NCI-H1417 treated with DMSO at 0.1 percent for 48 hours (cell line): ENCODE measurements at regions not wholly inside any gene's neighbourhood (a gene's known extent, or its start where the extent isn't known, plus 50 kb on each side); places are given as distances from the start of the nearest gene placed in this dataset.
A peak's percentile ranks its signal among the peaks of the same experiment; 100 is the strongest.
"Not testable (repeated sequence)": the region's sequence is repeated elsewhere in the genome, so short reads cannot be mapped to it uniquely, and the experiment has no call there.

Source experiments
- DNase-seq: peaks from one replicate; lab custom pipeline; 2025; lab: John Stamatoyannopoulos, UW

DNA sequence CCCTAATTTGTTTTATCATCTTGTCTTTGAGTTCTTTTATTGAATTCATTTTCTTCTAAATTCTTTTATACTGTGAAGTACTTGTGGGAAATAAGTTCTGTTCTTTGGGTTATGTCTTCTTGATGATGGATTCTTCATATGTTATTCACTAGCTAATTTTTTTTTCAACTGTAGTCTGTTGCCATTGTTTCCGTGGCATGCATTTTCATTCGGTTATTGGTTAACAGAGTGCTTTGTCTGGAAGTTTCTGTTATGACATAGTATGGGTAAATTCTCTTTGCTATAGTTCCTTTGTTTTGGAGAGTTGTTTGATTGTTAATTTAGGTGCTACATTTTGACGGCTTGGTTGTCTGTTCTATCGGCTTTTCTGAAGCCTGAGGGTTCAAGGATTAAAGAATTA lies 184.9 kb upstream of the AADAT start:
- no peak for DNase-seq

DNA sequence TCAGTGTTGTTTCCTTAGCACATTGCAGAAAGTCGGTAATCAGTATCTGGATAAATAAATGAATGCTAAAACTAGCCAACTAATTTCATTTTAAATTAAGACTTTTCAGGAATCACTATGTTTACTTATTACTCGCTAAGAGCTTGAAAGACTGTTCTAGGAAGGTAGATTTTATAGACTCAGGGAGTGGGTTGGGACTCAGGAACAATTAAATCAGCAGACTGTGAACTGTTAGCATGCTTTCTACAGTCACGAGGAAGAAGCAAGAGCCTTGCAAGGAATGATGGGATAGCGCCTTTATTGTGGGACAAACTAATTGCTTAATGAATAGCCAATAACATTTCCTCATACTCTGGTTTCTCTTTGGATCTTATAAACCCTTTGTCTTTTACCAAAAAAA lies 183.2 kb upstream of the AADAT start:
- no peak for DNase-seq

DNA sequence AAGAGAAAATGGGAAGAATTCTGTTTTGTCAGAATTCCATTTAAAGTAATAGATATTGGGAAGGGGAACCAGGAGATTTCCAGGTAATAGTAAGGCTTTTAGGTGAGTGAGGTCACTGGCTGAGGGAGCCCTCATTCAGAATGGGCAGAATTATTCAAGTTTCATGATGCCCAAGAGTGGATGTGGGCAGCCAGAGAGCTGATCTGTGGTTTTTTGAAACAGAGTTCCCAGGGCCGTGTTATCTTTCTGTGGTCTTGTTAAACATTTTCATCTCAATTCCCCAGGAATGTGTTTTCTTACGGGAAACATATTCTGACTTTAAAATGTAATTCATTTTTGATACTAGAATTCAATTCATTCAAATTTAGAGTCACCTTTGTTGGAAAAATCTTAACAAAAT lies 182.0 kb upstream of the AADAT start:
- DNase-seq: no peak

DNA sequence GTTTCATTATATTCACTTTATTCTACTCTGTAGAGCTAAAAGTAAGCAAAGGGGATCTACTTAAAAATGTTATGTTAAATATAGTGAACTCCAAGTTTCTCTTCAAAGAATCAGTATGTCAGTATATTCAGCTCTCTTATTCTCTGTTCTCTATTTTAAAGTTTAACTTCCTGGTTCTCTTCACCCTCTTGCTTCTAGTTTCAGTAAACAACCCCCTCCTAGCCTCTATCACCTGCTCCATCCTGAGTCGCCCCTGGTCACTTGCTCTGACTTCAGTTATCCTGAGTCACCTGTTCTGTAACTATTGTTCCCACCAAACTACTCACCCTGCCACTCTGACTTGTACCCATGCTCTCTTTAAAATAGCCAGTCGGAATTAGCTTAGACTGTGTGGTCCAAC lies 180.9 kb upstream of the AADAT start:
- DNase-seq: no peak

DNA sequence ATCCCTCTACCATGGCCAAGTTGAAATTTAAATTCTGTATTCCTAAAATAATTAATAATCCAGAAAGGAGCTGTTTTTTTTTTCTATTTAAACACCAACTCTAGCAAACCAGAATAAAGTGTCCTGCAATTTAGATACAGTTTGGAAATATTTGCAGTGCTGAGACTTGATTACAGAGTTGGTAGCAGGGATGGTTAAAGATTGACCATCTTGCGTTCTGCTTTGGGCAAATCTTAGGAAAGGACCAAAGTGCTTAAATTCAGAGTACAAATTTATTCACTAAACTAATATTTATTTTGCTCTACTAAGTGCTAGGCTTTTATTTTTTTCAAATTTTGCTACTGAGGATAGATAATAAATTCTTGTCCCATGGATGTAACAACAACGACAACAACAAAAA lies 180.2 kb upstream of the AADAT start:
- no peak for DNase-seq

DNA sequence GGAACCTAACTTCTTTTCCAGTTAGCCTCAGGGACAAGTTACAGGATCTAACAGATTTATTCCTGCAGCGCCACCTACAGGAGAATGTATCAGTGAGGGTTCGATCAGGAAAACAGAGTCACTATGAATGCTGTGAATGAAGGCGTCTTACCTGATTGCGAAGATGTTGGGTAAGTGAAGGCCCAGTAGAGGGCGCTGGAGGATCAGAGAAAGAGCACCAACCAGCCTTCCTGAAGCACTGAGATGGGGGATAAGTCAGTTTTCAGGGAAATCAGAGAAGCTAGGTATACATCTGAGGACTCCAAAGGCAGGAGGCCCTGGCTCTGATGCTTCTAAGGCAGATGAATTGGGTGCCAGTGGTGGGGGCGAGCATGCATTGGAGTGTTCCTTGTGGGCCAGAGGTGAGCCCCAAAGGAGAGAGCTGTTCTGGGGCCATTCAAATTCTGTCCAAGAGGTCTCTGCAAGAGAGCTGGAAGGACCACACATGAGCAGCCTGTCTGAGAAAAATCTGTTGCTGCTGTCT lies 169.9 kb upstream of the AADAT start:
- peak; percentile 95 for DNase-seq

DNA sequence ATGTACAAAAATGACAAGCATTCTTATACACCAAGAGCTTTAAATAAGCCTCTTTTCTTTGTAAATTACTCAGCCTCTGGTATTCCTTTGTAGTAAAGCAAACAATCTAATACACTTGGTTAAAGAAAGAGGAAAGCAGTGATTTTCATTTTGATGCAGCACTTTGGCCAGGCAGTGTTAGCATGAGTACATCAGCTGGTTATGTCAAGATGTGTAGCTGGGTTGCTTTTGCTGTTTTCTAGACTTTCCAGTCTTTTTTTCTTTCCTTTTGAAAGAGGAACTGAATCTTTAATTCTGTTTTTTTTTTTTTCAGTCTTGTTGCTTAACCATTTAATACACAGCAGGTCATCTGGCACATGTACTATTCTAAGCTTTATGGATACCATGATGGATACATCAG lies 167.1 kb upstream of the AADAT start:
- no peak for DNase-seq

DNA sequence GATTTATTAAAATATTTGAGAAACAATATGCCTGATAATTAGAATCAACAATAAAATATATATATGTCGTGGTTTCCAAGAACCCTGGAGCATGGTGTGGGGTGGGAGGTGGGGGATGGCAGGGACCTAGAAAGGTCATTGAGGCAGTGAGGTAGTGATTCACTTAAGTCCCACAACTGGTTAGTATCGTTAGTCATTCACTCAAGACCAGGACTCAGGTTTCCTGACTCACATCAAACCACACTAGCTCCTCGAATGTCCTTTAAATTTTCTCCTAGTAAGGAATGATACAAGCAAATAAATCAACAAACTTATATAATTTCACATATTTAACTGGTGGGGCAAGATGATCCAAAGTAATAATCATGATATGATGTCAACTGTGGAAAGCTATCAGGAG lies 158.8 kb upstream of the AADAT start:
- no peak for DNase-seq

DNA sequence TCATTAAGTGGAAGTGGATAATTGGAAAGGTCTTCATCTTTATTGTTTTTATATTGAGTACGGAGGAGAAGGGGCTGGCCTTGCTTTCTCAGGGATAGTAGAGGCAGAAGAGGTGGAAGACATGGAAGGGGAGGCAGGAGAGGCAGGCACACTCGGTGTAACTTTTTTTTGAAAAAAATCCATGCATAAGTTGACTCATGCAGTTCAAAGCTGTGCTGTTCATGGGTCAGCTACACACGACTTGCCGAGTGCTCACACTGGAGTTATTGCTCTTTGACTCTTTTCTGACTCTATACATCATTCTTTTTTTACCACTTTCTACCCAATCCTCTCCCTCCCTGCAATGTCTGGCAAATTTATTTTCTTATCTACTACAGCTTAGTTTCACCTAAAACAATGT lies 158.3 kb upstream of the AADAT start:
- no peak for DNase-seq

DNA sequence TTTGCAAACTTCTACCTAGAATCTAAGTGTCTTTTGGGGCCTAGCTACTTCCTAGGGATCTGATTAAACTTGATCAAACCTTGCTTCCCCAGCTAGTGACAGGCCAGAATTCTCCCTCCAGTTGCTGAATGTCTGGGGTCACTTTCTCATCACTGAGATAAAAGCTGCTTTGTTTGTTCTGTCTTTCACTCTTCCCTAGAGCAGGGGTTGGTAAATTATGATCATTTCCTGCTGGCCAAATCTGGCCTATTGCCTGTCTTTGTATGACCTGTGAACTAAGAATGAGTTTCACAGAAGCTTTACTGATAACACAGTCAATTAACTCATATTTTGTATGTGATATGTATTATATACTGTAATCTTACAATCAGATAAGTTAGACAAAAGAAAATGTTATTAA lies 157.8 kb upstream of the AADAT start:
- no peak for DNase-seq

DNA sequence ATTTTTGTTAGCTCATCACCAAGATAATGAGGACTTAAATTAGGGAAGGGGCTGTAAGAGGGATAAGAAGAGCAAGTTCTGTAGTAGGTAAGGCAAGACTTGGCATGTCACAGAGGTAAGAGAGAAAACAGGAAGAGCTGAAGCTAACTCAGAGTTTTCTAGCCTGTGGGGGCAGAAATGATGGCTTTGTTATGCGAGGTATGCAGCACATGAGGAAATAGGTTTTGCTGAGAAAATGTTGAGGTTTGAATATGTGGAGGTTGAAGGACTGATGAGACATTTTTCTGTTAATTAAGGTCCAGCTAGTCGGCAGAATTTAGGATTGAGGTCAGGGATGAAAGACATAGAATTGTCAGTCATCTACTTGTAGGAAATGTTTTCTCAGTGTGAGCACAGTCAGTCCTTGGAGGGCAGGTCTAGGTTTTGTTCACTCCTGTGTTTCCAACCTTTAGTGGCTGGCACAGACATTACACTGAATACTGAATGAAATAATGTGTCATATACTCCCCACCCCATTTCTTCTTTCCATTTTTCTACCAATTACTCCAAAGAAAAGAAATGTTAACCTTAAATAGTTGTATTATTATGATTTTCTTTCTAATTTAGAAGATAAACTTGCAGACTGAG lies 154.0 kb upstream of the AADAT start:
- DNase-seq: no peak

DNA sequence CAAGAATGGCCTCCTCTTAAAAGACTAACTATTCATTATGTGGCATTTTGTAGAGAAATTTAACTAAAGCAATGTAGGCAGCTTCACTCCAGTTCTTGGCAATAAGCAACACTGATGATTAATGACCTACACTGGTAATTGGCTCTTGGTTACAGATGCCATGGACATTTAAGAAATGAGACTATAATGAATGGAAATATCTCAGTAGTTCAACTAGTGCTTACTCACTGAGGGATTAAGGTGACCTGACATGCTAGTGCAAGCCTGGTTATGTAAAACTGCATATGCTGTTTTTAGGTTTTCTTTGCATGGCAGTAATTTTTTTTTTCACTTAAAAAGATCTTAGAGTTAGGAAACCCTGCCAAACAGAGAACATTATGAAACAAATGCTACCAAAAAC lies 152.7 kb upstream of the AADAT start:
- no peak for DNase-seq

DNA sequence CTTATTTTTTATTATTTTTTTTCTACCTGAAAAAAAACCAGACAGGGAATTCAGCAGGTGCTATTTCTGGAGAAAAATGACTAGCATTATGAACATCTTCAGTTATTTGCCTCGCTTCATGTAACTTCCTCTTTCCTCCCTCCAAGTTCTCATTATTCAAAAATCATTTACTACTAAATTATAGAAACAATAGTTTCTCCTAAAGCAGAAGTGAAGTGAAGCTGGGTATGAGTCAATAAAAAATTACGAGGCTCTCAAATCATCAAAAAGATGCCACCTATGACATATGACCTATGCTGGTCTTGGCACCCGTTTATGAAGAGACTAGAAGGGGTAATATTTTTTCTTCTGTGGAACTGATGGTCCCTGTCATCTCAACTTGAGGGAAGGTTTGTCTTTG lies 145.0 kb upstream of the AADAT start:
- no peak for DNase-seq

DNA sequence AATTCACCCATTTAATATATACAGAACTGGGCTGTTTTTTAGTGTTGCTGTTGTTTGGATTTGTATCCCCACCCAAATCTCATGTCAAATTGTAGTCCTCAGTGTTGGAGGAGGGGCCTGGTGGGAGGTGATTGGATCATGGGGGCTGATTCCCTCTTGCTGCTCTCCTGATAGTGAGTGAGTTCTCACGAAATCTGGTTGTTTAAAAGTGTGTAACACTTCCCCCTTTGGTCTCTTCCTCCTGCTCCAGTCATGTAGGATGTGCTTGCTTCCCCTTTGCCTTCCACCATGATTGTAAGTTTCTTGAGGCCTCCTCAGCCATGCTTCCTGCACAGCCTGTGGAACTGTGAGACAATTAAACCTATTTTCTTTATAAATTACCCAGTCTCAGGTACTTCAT lies 141.6 kb upstream of the AADAT start:
- no peak for DNase-seq

DNA sequence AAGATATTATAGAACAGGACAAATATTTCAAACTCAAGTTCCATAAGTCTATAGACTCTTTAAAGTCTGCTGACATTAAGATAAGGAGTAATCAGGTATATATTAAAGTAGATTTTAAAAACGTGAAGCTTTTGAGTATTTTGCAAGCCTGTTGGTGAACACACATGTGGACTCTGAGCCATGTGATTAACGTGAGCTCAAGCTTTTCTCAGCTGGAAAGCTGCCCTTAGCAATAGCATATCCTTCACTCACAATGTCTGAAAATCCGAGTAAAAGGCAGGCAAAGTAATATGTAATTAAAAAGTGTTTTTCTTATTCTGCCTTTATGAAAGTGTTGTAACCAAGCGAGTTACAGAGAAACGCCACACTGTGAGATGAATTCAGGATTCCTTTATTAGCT lies 140.5 kb upstream of the AADAT start:
- no peak for DNase-seq

DNA sequence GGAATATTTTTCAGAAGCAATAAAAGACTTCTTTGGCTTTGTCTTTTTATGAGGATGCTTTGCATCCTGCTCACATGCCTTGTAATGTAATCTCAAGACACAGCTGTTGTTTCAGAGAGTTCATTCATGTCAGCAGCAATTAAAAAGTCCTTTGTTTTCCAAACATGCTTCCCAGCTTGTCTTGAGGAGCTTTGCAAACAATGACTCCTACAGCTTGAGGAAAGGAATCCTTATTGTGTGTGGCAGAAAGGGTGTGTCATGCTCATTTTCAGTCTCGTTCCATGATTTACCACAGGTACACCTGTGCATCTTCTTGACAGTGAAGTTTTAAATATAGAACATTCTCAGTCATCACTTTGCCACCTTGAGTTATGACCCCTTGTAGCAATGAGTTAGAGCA lies 139.2 kb upstream of the AADAT start:
- no peak for DNase-seq

DNA sequence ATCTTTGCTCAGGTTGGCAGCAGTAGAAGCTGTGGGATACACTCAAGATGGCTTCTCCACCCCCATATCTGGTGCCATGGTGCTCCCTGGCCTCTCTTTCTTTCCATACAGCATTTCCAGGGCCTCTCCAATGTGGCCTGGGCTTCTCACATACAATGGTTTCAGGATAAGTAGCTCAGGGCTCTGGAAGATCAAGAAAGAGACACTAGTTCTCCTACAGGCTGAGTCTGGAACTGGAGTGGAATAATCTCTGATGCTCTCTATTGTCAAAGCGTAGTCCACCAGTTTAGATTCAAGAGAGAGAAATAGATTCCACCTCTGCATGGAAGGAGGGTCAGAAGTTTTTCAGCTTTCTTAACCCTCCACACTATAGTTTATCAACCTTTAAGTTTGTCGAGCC lies 138.2 kb upstream of the AADAT start:
- DNase-seq: no peak

DNA sequence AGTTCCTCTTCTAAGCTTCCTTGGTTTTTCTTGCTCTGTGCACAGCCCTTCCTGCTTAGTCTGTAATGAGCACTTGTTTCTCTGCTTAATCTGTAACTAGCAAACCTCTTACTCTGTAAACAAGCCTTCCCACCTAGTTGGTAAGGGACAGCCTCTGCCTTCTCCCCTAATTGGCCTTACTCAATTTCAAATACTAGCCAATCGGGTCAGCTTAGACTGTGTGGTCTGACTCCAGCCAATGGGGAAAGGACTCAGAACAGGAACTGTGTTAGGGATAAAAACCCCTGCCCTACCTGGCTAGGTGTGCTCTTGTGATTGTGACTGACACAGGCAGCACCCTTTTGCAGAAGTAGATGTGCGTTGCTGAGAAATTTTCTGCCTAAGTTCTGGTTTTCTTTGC lies 136.5 kb upstream of the AADAT start:
- DNase-seq: no peak

DNA sequence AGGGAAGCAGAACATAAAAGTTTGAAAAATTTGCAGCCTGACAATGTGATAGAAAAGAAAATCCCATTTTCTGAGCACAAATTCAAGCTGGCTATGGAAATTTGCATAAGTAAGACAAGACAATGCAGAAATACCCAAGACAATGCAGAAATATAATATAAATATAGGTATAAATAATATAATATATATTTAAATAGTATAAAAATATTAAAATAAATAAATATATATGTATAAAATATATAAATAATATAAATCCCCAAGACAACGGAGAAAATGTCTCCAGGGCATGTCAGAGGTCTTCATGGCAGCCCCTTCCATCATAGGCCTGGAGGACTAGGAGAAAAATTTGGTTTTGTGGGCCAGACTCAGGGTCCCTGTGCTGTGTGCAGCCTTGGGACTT lies 125.0 kb upstream of the AADAT start:
- DNase-seq: no peak

DNA sequence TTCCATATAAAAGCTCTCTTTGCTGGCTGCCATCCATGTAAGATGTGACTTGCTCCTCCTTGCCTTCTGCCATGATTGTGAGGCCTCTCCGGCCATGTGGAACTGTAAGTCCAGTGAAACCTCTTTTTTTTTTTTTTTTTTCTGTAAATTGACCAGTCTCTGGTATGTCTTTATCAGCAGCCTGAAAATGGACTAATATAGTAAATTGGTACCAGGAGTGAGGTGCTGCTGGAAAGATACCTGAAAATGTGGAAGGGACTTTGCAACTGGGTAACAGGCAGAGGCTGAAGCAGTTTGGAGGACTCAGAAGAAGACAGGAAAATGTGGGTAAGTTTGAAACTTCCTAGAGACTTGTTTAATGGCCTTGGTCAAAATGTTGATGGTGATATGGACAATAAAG lies 124.3 kb upstream of the AADAT start:
- DNase-seq: no peak

DNA sequence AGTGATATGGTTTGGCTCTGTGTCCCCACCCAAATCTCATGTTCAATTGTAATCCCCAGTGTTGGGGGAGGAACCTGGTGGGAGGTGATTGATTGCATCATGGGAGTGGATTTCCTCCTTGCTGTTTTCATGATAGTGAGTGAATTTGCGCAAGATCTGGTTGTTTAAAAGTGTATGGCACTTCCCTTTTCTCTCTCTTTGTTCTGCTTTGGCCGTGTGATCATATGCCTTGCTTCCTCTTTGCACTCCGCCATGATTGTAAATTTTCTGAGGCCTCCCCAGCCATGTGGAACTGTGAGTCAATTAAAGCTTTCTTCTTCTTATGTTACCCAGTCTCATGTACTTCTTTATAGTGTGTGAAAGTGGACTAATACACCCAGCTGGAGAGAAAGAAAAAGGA lies 113.0 kb upstream of the AADAT start:
- DNase-seq: no peak

DNA sequence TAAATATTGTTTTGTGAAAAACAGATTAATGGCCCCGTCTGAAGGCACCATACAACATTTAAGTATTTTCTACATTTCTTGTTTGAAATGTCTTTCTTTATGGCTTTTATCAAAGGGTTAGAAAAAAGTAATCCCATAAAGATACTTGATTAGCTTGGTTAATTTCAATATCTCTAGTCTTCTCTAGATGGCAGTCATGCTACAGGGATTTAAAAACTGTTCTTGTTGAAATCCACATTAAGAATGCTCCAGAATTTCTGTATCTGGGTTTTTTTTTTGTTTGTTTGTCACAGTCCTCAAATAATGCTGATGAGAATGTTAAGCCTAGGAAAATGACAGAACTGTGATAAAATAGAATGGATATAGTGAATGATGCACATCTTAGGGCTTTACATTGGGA lies 109.0 kb upstream of the AADAT start:
- DNase-seq: no peak

DNA sequence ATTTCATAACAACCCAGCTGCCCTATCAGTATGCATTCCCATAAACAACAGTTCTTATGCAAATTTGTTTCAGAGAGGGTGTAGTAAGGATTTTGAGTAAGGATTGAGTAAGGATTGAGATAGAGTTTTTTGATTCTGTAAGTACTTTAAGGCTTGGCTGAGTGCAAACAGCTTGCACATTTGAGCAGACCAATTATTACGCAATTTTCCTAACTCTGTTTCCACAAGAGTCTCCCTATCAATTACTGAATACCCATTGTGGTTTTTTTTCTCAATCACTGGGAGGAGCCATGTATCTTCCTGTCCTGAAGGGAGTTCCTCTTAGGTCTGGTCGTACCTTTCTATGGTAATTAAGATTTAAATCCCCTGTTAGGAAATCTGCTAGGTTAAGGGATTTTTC lies 105.0 kb upstream of the AADAT start:
- not testable (repeated sequence) for DNase-seq

DNA sequence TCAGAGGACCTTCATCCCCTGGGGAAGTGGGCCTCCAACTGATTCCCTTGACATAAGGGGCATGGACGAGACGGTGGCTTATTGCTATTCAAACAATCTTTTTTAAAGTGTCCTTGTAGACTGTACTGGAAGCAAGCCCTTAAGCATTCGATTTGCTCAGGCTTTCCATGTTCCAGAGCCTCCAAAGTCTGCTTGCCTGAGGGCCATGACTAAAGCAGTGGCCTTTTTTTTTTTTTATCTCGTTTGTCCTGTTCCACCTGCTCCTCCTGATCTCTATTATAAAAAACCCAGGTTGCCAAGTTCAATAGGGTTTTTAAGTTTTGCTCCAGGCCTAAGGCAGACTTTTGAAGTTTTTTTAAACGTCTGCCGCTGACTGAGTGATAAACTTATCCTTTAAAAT lies 103.7 kb upstream of the AADAT start:
- DNase-seq: no peak

DNA sequence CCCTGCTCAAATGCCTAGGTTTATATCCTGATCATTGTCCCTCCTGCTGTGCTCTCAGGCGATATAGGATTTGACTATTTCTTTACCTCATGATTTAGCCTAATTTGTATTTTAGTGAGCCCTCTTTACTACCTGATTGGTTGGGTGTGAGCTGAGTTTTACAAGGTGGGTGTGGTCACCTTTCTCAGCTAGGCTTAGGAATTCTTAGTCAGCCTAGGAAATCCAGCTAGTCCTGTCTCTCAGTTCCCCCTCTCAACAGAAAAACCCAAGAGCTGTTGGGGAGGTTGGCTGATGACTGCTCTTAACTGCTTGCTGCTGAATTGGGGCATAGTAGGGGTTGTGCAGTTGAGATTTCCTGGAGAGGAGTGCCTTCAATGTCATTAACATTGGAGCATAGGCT lies 100.5 kb upstream of the AADAT start:
- DNase-seq: no peak
